Erythroblast (primary cell): ENCODE measurements at regions not wholly inside any gene's neighbourhood (a gene's known extent, or its start where the extent isn't known, plus 50 kb on each side); places are given as distances from the start of the nearest gene placed in this dataset.
"Not testable (repeated sequence)": the region's sequence is repeated elsewhere in the genome, so short reads cannot be mapped to it uniquely, and the experiment has no call there.

Experiments used
- GATA1 ChIP-seq: IDR thresholded peaks from 2 replicates; pipeline ENCODE4 v1.6.1; 2011; ENCODE audit warnings: low read depth, mild to moderate bottlenecking, control low read depth, low read length, moderate library complexity
- POLR2A ChIP-seq: IDR thresholded peaks from 2 replicates; pipeline ENCODE4 v1.6.1; 2011; ENCODE audit warnings: mild to moderate bottlenecking, low read length

DNA sequence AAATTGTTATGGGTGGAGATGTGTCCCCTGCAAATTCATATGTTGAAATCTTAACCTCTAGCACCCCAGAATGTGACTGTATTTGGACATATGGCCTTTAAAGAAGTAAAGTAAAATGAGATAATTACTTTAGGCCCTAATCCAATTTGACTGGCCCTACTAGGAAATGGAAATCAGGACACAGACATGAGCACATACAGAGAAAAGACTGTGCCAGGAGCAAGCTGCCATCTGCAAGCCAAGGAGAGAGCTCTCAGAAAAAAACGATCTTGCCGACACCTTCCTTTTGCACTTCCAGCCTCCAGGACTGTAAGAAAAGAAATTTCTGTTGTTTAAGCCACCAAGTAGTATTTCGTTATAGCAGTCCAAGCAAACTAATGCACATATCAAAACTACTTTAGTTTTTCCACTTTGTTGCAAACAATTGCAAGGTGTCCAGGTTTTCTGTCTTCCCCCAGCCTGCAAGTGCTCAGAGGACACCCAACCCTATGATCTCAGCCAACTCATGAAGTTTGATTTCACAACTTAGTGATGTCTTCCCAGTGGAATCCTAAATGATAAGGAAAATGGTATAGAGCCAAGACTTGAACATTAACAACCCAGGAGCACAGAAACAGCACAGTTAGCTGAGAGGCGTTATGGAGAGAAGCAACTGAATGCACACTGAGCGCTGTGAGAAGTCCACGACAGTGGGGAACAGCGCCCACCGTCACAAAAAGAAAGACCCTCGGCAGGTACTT, 351.2 kb downstream of the BCL2L11 start:
- not testable (repeated sequence) for TF ChIP-seq POLR2A, GATA1
